HG03095 (cell line): ENCODE measurements at regions not wholly inside any gene's neighbourhood (a gene's known extent, or its start where the extent isn't known, plus 50 kb on each side); places are given as distances from the start of the nearest gene placed in this dataset.

Experiments used
- ATAC-seq: cut with Tn5 transposase; IDR thresholded peaks from one replicate; pipeline ENCODE4 v1.9.1; 2021; ENCODE audit warnings: moderate library complexity; ENCODE audit not compliant: unreplicated experiment

DNA sequence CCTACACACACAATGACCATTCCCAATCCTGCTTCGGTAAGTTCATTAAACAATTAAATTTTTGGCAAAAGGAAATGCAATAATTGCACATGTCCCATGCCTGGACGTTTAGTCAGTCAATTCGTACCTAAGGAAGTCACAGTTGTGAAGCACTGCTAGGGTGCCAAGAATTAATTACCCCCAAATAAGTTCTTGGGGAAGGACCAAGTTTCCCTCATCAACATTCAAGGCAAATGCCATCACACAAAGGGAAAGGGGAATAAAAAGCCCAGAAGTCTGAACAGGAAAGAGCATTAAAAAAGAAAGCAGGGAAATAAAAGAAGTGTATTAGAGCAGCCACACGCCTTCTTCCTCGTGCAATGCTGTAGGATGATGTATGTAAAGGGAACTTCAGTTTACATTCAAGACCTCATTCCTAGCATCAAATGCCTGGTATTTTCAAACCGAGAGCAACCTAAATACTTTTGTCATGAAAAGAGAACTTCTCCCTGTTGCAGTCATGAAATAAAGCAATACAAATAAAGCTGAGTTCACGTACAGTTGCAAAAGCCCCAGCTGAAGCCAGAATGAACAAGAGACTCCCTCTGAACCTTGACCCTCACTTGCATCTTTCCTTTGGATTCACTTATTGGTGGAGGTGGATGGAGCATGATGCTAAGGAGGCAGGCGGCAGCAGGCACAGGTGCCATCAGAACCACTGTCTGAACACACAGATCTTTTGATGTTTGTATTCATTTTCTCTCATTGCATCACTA lies 124.0 kb upstream of the PPARGC1A start:
- ATAC-seq: no peak

DNA sequence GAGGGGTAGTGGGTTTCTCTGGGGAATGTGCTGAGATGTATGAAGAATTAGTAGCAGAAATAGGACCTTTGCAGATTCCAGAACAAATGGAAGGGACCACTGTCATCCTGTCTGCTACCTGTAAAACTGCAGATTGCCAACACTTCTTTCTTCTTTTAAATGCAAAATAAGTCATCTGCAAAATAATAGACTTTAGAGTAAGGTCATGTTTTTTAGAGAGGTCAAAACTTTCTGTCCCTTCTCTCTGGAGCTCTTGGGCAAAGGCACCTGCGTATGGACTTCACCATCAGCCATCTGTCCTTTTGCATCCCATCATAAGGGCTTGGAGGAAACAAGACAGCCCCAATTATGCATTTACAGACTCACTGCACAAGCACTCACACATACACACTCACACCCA lies 121.1 kb upstream of the PPARGC1A start:
- ATAC-seq: no peak

DNA sequence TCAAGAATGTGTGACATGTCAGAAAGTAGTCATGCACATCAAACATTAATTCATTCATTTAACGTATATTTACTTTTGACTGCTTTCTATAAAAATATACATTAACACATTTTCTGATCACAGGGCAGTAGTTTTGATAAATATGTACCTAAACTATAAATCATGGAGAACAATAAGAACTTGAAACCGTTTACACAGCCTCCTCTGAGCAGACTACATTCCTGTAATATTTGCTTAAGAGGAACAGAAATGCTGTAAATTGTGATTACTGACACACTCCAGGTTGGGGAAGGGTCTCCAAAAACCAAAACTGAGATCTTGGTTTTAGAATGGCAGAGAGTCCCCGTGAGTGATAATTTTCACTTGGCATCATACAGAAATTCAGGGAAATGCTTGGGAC lies 120.7 kb upstream of the PPARGC1A start:
- ATAC-seq: no peak

DNA sequence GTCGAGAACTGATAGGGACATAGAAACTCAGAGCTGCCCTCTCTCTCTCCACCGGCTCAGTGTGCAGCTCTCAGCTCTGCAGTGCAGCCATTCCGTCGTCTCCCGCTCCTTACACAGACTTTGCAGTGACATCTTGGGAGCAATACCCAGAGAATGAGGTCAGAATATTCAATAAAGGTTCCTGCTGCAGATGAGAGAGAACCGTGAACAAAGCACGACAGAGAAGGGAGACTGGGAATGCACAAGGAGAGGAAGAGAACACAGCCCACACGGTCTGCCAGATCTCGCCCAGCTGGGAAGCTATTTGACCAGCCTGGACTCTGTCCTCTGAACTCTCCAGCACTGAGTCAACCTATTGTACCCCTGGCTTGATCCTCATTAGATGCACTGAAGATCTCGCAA lies 118.0 kb upstream of the PPARGC1A start:
- no peak for ATAC-seq

DNA sequence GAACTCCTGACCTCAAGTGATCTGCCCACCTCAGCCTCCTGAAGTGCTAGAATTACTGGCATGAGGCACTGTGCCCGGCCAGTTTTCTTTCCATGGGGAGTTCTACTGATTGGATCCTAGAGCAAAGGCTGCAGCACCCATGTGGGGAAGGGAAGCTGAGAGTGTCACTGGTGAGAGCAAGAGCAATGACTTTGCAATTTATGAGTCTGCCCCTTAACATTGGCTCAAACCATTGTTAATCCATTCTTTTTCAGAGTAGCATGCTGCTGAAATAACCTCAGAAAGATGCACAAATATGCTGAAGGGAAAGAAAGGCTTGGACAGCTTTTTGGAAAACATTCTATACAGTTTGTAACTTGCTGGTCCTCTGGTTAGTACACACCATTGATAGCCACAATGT lies 116.4 kb upstream of the PPARGC1A start:
- ATAC-seq: no peak

DNA sequence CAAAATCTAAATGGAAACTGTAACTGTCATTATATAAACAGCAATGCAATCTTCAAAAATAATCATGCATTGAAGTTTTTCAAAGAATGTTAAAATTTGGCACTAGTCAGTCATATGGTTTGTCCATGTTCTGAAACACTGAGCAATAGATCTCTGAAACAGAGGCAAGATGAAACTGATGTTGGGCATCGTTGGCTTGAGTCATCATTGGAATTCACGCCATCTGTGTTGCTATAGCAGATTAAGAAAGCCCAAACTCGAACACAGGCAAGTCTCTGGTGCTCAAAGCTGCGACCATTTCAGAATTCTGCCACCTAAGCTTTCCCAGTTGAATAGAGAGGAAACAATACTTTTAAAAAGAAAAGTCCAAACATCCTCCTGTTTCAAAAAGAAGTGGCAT lies 114.1 kb upstream of the PPARGC1A start:
- no peak for ATAC-seq

DNA sequence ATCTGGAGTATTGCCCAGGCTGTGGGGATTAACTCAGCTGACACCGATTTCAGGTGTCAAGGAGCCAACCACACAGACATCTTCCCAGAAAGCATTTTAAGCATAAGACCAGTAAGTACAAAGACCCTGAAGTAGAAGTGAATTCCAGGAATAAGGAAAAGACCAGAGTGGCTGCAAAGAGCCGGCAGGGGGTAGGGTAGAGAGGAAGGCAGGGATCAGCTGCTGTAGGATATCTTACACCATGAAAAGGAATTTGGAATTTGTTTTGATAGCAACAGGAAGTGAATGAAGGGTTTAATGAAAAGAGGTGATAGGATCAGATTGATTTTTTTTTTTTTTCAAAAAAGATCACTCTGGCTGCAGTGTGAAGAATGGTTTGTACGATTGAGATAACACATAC lies 113.6 kb upstream of the PPARGC1A start:
- ATAC-seq: no peak

DNA sequence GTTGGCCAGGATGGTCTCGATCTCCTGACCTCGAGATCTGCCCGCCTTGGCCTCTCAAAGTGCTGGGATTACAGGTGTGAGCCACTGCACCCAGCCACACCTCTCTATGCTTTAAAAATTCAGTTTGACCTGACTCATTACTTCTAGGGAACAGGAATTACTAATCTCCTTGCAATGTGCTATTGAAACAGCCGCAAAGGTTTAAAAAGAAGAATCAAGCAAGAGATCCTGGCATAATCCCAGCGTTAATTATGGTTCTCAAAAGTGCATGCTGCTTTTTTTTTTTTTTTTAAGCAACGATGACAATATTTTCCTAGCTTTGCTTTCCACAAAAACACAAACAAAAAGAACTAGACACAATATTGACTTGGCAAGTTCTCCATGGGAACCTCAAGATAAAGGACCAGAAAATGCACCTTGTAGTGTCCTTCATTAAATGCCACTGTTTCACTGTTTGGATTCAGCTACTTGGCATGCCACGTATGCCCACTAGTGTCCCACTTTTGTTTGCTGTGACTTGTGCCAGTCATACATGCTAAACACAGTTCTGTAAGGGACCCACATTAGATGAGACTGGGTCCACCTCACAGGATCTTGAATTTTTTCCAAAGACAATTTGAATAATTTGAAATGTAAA lies 112.6 kb upstream of the PPARGC1A start:
- no peak for ATAC-seq

DNA sequence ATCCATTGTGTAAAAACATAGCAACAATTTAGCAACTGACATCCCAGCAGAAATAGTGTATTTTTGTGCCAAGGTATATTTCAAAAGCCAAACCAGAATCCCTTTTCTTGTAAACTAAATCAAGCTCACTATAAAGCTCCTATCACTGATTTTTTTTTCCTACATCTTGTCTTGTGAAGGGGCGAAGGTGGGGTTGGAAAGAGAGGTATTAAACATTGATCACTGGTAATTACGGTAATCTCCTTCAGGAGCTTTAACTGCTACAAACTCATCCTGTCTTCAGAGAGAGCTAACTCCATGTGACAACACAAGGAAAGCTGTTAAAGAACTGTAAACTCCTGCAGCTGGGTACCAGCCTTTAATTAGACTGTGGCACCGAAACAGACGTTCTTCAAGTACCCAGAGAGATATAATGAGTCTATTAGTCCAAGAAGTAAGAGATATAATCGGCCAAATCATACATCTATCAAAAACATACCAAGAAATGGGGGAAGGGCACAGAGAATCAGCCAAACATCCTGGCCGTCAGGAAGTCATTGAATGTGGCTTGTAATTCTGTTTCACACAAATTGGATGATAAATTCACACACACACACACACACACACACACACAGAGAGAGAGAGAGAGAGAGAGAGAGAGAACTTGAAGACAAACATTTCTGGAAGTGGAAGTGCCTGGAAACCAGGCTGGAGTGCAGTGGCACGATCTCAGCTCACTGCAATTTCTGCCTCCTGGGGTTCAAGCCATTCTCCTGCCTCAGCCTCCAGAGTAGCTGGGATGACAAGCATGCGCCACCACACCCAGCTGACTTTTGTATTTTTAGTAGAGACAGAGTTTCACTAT lies 111.9 kb upstream of the PPARGC1A start:
- ATAC-seq: no peak

DNA sequence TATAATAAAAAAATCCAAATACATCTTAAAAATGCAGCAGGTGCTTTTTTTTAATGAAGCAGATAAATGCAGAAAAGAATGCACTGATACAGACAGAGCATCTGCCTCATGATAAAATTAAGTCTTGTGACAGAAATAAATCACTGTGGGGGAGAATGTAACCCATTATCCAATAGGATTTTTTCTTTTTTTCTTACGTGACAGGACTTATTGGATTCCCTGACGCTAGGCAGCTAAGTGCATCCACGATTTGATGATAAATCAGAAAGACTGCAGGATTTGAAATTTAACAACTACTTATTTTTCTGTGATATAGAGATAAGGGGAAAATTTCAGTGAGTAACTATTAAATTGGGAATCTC lies 110.6 kb upstream of the PPARGC1A start:
- no peak for ATAC-seq

DNA sequence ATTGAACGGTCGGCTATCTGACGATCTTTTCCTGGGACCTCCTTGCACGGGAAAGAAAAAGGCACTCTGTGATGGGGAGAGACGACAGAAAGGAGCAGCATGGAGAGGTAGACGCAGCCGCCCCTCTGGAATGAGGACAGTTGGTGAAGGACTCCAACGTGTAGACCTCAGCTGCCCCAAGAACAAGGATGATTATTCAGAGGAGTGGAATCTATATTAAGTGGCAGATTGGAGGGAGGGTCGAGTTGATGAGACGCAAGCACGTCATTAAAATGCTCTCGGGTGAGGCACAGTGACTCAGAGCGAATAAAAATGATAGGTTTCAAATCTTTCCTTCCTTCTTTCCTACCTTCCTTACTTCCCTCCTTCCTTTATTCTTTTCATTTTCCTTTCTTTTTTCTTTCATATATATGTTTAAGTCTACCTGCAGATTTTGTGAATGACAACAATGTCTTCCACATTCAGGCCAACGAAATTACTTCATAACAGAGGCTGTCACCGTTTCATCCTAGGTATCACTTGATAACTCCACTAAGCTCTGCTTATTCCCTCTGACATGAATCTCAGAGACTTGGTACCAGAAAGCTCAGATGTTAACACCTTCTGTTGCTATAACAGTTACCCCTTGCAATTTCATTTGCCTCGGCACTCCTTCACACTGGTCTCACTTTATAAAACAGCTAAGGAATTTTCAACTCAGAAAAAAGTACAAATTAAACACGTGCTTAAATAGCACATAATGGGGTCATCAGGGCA lies 110.0 kb upstream of the PPARGC1A start:
- no peak for ATAC-seq

DNA sequence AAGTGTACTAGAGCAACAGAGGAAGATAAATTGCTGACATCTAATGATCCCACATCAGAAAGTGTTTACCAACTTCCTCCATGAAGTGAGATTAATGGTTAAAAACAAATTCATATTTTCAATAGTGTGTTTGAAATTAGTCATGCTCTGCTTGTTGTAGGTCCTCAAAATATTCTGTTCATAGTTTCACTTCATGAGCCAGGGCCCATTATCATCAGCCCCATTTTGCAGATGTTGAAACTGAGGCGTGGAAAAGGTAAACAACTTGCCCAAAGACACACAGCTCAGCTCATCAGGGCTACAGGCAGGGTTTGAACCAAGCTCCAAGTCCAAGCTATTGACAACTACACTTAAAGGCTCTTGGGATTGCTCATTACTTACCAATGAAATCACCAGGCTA lies 103.5 kb upstream of the PPARGC1A start:
- no peak for ATAC-seq

DNA sequence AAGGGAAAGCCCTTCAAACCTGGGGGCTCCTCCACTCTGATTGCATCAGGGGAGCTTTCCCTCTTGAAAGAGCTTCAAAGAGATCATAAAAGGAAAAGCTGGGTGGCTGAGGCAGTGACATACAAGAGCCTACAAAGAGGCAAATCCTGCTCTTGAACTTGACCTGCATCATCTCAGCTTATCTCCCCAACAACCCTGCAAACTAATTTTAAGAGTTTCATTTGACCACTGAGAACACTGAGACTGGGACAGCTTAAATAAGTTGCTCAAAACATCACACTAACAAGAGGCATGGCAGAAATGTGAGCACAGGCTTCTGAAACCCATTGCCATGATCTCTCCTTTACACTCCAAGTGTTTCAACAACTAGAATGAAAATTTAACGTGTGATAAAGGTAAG lies 101.6 kb upstream of the PPARGC1A start:
- no peak for ATAC-seq

DNA sequence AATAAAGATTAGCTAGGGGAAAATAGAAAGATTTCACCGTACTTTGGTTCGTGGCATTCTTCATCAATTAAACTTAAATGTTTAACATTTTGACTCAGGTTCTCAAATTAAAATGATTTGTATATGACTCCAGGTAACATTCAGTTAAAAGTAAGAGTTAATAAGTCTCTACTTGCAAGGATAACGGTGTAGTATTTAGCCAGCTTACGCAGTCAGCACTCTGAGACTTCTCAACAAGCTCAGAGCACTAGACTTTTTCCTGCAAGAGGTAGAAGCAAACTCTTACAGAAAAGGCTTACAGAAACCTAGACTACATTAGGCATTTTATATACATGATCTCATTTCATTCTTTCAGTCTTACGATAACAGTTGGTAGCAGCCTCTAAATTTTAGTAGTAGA lies 96.4 kb upstream of the PPARGC1A start:
- no peak for ATAC-seq

DNA sequence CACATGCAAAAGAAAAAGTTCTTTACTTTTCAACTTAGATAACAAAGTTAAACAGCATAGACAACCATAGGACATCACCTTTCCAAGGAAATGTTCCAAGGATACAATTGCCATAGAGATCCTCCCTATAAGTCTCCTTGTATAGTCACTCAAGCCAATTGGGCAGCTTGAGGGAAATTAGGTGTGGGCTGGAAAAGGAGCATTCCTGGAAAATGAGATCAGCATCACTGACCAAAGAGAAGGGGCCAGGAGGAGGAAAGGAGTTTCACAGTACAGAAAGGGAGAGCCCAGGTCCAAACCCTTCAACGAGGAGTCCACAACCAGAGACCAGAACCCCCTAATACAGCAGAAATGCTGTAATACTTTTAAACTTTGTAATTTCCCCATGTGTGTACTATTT lies 91.5 kb upstream of the PPARGC1A start:
- no peak for ATAC-seq

DNA sequence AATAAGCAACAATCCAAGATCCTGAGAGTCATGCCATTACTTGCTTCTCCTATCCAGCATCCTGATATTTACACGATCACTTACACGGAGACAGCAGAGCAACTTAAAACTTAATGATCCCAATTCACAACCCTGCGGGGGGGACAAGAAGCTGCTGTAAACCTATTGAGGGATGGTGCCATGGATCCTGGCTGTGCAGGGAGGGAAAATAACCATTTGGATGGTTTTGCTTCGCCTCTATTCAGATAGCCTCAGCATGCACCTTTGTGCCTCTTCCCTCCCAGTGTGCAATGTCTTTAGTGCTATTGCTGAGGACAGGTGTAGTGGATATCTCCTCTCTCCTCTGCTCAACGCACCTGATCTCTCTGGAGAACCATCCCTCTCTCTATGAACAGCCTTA lies 89.7 kb upstream of the PPARGC1A start:
- ATAC-seq: no peak

DNA sequence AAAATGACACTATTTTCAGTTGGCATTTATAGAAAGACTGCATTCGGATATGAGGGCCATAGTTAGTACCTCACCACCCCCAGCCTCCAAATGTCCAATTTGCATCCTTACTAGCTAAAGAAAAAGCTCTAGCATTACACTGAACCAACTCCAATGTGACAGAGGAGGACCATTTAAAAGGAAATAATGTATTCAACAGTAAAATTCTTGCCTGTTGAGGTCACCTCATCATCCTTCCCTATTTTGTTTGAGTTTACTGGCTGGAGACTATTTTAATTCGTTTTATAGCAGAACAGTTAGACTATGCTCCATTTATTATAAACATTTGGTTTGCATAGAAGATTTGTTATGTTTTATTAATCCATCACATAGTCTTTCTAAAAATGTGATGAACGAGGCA lies 88.2 kb upstream of the PPARGC1A start:
- ATAC-seq: no peak

DNA sequence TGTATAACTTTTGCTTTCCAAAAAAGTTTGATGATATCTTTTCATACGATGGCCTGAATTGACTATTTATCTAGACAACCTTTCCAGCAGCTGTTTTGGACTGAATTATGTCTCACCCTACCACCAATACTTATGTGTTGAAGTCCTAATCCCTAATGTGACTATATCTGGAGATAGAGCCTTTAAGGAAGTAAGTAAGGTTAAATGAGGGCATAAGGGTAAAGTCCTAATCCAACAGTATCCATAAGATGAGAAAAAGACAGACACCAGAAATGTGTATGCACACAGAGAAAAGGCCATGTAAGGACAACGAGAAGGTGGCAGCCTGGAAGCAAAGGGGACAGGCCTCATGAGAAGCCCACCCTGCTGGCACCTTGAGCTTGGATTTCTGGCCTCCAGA lies 86.6 kb upstream of the PPARGC1A start:
- ATAC-seq: no peak

DNA sequence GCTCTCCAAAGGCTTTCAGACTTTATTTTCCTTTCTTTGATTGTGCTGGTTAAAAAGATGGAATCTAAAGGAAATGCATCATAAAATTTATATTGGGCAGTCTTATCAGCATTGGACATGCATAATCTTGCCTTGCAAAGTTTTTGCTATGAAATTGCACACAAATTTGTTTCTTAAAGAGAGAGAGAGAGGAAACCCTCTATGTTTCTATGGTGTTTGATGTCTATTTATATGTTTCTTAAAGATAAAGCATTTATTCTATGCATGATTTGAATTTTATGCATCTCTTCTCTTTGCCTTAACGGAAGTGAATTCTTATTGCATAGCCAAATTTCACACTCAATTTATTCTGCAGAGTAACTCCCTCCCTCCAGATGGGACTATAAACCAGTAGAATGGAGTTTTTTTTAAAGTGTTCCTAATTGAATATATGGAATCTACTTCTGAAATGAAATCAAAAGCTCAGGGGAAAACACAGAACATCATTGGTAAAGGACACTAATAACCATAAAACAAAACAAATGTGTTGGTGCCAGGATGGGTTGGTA lies 83.5 kb upstream of the PPARGC1A start:
- no peak for ATAC-seq

DNA sequence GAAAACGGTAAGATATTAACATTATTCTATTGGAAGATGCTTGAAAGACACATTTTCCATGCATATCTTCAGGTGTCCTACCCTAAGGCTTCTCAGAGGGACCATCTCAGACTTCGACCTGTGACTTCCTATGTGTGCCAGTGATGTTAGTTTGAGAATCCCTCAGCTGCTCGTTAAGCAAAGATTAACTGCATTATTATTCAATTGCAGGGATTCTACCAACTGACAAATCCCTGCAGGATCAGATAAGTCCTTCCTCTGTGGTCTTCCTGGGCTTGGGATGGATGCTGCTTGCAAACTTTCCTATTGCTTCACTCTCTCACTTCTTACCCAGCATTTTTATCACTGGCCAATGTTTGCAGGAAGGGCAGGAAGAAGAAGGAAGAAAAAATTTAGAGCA lies 83.0 kb upstream of the PPARGC1A start:
- ATAC-seq: no peak

DNA sequence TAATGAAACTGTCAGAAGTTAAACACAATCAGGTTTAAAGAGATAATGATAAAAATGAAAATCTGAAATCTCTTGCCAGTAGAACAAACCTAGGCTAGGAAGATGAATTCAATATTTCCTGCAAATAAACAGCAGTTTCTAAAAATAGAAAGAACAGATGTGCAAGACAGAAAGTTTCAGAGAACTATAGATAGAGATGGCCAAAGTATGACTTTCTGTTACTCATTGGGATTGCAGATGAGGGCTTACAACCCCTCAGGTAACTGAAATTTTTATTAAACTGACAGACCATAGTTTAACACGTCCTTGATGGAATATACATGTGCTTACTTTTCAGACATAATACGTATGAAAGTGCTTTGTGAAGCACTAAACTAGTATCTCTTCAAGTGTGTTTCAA lies 82.3 kb upstream of the PPARGC1A start:
- ATAC-seq: no peak
